Esophagus squamous epithelium (tissue), 4 donors: ENCODE measurements at regions not wholly inside any gene's neighbourhood (a gene's known extent, or its start where the extent isn't known, plus 50 kb on each side); places are given as distances from the start of the nearest gene placed in this dataset.

Experiments
- POLR2A ChIP-seq, 4 donors: fragments of 450-650 bp; IDR thresholded peaks; one replicate each; pipeline ENCODE4 v1.6.1; 2017; ENCODE audit warnings: antibody characterized with exemption in 4 of 4, mild to moderate bottlenecking in 4 of 4, moderate library complexity in 3 of 4
- TF ChIP-seq, protein P1 (sequence below), 6 experiments: fragments of 450-650 bp in 4 of 6; fragments of 200-600 bp in 2 of 6; sonication (generic) in 2 of 6; IDR thresholded peaks; one replicate each; pipeline ENCODE4 v1.5.1; 2016 to 2019; ENCODE audit warnings: antibody characterized with exemption in 6 of 6, mild to moderate bottlenecking in 4 of 6, moderate library complexity in 4 of 6

DNA sequence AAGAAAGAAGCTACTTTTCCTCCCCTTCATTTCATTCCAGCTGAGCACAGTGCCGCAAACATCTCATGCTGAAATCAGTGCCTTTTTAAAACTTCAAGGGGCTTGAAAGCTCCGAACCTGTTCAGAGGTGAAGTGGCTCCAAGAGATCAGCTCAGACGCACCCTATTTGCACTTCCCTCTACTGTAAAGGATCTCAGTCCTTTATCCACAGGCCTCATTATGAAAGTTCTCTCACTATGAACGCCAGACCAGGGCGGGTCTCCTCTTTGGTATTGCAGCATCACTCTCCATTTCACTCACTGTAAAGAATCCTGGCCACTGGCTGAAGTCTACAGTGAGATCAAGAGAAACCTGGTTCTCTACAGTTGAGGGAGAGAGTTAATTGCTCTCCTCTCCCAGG lies 232.7 kb upstream of the POU3F2 start:
- TF ChIP-seq, protein P1, sequence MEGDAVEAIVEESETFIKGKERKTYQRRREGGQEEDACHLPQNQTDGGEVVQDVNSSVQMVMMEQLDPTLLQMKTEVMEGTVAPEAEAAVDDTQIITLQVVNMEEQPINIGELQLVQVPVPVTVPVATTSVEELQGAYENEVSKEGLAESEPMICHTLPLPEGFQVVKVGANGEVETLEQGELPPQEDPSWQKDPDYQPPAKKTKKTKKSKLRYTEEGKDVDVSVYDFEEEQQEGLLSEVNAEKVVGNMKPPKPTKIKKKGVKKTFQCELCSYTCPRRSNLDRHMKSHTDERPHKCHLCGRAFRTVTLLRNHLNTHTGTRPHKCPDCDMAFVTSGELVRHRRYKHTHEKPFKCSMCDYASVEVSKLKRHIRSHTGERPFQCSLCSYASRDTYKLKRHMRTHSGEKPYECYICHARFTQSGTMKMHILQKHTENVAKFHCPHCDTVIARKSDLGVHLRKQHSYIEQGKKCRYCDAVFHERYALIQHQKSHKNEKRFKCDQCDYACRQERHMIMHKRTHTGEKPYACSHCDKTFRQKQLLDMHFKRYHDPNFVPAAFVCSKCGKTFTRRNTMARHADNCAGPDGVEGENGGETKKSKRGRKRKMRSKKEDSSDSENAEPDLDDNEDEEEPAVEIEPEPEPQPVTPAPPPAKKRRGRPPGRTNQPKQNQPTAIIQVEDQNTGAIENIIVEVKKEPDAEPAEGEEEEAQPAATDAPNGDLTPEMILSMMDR (IDR thresholded peaks at IDR 0.05): no peak
- TF ChIP-seq POLR2A (IDR thresholded peaks at IDR 0.05): no peak
